AG08396 (cell line): ENCODE measurements at regions not wholly inside any gene's neighbourhood (a gene's known extent, or its start where the extent isn't known, plus 50 kb on each side); places are given as distances from the start of the nearest gene placed in this dataset.

ENCODE experiments used
- DNase-seq: peaks from one replicate; pipeline ENCODE4 v3.0.0; 2012; ENCODE audit warnings: low spot score, mixed read lengths

GRCh38 chr11:23679981-23680380, 816.9 kb upstream of the LUZP2 start:
- no peak for DNase-seq

DNA sequence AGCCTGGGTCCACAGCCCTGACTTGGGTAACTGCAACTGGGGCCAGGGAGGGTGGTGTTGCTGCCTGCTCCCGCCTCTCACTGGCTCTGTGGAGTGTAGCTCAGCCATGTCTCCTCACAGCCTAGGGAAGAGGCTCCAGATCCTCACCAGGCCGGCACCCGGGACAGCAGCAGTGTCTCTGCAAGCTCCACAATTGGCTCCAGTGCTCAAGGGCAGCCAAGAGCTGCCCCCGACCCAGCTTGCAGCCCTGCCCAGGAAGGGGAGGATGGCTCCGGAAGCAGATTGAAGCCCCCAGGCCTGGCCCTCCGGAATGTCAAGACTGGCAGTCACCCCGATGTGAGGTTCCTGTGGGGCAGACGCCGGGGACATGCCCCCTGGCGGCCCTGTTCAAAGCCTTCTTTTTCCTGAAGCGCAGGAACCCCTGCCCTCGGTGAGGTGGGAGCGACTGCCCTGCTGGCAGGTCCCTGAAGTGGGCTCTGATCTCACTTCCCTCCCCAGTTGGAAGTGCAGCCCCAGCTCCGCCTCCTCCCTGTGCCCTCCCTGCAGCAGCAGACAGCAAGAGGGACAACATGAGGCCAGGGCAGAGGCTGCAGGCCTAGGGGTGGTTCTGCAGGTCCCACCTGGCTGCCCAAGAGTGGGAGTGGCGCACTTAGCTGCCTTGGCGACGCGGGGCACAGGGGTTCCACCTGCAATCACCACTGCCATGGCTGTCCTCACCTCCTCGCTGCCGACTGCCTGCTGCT, 816.2 kb upstream of the LUZP2 start:
- DNase-seq: no peak

DNA sequence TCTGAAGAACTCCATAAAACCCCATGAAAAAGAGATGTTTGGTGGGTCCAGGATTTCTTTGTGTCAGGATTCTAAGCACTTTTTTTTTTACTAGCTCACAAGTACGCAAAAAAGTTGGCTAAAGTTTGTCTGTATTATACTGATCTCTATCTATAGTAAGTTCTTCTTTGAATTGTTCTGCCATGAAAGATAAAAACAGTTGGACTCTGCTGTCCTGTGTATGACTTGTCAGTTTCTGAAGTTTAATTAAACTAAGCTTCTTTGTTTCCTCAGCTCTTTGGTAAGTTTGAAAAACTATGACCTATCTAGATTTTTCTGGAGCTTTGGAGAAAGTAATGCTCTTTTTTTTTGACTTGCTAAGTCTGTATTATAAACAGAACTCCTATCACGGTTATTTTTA, 812.2 kb upstream of the LUZP2 start:
- no peak for DNase-seq

DNA sequence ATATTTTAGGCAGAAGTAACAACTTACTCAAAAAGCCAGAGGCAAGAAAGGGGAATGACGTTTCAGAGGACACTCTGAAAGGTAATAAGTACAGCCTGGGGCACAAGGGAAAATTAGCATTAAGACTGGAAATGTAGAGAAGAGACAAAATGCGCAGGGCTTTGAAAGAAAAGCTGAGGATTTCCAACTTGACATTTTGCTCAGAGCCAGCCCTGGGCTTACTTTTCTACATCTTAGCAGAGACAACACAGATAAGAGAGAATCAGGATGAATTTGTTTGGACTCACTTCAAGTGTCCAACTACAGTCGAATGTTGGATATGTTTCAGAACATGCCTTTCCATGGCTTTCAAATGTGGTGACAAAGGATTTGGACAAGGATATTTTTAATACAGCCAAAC, 808.9 kb upstream of the LUZP2 start:
- no peak for DNase-seq

DNA sequence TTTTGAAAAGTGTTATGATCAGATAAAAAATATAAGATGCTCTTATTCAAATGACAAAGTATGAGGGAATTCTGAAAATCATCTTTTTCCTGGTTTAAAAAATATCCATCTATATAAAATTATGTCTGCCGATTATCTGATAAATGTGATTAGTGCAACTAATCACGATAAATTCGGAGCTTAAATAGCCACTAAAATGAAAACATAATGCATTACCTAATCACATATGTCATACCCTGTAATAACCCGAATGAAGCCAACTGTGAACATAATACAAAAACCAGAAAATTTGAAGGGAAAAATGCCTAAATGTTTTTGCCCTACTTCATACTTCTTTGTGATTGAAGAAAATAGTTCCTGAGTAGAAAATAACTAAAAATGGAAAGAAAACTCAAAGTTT, 808.4 kb upstream of the LUZP2 start:
- no peak for DNase-seq

DNA sequence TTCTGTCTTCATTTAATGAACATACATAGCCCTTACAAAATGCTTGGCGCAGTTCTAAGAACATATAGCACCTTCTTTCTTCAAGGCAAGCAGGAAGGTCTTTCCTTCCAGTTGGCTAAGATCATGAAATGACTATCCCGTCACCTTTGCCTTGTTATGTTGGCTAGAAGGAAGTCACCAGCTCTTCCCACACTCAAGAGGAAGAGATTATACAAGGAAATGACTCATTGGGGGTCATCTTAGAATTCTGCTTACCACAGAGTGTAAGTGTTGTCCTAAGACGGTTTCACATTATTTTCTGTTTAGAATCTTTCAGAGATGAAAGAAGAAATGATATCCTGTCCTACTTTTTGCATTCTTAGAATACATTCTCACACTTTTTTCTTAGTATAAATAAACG, 808.0 kb upstream of the LUZP2 start:
- DNase-seq: no peak

- no peak for DNase-seq
These were observed 800.0 kb upstream of the LUZP2 start for GRCh38 chr11:23696688-23697415.

GRCh38 chr11:23704183-23704582, 792.7 kb upstream of the LUZP2 start:
- no peak for DNase-seq

GRCh38 chr11:23711981-23712380, 784.9 kb upstream of the LUZP2 start:
- no peak for DNase-seq

DNA sequence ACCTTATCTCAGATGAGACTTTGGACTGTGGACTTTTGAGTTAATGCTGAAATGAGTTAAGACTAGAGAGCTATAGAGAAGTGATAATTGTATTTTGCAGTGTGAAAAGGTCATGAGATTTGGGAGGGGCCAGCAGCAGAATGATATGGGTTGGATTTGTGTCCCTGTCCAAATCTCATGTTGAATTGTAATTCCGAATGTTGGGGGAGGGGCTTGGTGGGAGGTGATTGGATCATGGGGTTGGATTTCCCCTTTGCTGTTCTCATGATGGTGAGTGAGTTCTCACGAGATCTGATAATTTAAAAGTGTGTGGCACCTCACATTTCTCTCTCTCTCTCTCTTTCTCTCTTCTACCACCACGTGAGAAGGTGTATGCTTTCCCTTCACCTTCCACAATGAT, 777.8 kb upstream of the LUZP2 start:
- DNase-seq: no peak

- no peak for DNase-seq
These were observed 773.0 kb upstream of the LUZP2 start for GRCh38 chr11:23723861-23724260.

DNA sequence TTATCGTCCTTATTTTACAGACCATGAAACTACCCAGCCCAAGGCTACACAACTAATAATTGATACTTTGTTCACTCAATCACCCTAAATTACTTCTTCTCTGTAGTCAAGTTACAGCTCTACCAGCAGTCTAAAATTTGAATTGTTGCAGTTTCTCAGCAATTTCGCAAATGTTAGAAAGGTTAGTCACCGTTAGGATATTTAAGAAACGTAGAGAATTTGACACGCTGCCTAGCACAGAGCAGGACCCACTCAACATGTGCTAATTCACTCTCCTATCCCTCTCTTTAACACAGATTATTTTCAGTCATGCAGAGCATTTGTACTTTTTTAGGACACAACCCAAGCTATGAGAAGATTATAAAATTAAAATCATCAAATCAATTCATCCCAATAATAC, 771.1 kb upstream of the LUZP2 start:
- no peak for DNase-seq

GRCh38 chr11:23727387-23727786, 769.5 kb upstream of the LUZP2 start:
- no peak for DNase-seq

GRCh38 chr11:23727794-23728193, 769.1 kb upstream of the LUZP2 start:
- peak; percentile 39 for DNase-seq

DNA sequence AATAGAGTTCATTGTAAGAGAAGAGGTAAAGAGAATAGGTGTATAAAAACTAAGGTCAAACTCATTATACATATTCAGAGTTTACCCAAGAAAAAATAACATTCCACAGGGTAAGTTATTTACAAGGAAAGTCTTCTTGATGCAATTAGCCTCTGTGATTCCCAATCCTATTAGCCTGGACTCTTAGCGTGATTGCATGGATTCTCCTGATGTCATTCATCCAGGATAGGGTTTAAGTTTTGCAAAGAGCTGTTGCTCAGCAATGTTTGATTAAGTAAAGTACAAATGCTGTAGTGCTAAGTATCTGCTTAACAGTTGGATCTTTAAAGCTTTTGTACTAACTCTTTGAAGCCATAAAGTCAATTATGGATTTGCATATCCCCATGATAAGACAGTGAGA, 767.8 kb upstream of the LUZP2 start:
- no peak for DNase-seq

GRCh38 chr11:23730307-23730998, 766.4 kb upstream of the LUZP2 start:
- no peak for DNase-seq

- peak; percentile 25 for DNase-seq
These were observed 764.8 kb upstream of the LUZP2 start for GRCh38 chr11:23732026-23732425.

DNA sequence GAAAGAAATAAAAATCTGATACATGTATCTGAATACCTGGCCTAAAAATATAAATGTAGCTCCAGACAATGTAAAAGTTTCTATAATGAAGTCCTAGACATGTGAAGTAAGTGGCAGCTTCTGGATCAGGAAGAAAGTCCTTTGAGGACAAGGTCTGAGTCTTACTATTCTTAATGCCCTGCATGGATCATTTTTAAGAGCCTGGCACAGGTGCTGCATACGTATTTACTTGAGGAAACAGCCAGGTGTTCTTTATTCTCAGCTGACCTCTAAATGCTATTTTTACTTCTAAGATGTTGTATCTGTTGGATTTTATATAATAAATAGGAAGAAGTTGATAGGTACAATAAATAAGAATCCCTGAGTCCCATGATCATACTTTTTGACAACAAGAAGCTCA, 750.0 kb upstream of the LUZP2 start:
- no peak for DNase-seq

DNA sequence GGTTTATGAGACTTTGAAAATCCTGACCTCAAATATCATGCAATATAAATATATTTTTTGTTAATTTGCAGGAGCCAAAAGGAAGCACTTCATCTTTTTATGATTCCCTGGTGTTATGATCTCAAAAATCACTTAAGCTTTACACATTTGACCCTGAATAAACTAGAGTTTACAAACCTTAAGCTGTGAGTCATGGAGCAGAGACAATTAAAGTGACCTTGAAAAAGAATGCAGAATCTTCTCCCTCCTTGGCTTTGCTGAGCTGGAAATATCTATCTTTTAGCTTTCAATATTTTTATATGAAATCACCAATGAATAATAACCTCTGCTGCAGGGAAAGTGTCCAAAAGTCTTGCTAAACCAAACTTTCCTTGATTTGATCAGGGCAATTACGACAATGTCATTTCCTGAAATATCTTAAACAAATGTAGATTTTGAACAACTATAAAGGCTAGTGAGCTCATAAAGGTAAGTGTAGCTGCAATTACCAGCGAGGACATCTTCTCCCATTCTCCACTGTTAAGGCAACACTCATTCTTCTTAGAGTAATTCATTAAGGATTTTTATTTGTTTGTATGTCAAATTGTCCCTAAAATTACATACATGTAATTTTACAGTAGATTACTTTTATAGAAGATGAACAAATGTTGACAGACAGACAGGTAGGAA, 747.0 kb upstream of the LUZP2 start:
- DNase-seq: no peak

DNA sequence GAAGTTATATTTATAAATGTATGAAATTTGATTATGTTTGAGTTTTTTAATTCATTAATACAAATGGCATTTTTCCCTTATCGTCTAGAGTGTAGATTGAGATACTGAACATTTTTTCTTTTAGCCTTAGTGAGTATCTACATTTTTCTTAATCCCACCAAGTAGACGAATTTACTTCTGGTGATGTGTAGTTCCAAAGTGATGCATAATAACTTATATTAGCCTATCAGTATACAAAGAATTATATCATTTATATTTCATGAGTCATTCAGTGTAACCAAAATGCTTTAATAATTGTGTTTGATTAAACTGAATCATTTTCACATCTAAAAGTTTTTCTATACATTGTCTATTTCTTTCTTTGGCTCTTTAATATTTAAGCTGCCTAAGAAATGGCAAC, 745.6 kb upstream of the LUZP2 start:
- no peak for DNase-seq

DNA sequence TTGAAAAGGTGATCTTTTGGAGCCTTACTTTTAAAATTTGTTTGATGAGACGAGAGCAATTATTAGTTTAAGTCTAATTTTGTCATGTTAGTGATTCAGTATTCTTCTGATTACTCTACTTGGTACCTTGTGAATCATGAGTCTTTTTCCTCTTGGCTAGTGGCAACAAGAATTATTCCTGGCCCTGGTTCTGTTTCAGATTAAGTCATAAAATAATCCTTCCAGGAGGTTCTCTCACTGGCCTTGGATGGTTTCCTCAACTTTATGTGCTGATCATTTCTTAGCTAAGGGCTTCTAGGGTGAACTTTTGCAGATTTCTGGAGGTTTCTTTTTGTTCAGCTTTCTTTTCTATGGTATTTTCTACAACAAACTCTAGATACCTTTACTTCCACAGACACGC, 741.8 kb upstream of the LUZP2 start:
- no peak for DNase-seq

DNA sequence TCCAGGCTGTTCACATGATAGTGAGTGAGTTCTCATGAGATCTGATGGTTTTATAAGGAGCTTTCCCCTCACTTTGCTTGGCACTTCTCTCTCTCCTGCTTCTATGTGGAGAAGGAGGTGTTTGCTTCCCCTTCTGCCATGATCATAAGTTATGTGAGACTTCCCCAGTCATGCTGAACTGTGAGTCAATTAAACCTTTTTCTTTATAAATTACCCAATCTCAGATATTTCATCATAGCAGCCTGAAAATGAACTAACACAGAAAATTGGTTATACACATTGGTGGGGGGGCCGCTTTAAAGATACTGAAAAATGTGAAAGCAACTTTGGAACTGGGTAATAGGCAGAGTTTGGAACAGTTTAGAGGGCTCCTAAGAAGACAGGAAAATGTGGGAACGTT, 741.1 kb upstream of the LUZP2 start:
- no peak for DNase-seq

DNA sequence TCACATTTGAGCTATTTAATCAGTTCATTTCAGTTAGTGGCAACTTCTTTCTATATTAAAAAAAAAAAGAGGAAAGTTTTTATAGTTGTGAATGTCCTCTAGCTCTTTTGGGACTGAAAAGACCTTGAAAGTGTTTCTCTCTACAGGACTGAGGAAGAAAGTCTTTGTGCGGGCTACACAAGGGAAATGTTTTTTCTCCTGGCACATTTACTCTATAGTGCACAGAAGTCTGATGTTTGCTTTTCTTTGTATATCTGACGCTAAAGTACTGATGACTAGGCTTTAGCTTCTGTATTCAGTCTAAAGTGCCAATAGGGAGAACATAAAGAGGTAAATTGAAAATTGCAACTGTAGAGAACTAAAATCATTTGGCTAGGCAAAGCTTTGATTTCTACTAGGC, 737.4 kb upstream of the LUZP2 start:
- DNase-seq: no peak
